ENCODE measurements at regions not wholly inside any gene's neighbourhood (a gene's known extent, or its start where the extent isn't known, plus 50 kb on each side); places are given as distances from the start of the nearest gene placed in this dataset.

GRCh38 chr1:22289307-22289995 lies 146.6 kb upstream of the WNT4 start:
- no peak for TF ChIP-seq POLR2A (IDR thresholded peaks at IDR 0.05)
- TF ChIP-seq CTCF (IDR thresholded peaks at IDR 0.05), result no peak

Data from uterus (tissue), 2 donors.